ENCODE measurements at regions not wholly inside any gene's neighbourhood (a gene's known extent, or its start where the extent isn't known, plus 50 kb on each side); places are given as distances from the start of the nearest gene placed in this dataset.

DNA sequence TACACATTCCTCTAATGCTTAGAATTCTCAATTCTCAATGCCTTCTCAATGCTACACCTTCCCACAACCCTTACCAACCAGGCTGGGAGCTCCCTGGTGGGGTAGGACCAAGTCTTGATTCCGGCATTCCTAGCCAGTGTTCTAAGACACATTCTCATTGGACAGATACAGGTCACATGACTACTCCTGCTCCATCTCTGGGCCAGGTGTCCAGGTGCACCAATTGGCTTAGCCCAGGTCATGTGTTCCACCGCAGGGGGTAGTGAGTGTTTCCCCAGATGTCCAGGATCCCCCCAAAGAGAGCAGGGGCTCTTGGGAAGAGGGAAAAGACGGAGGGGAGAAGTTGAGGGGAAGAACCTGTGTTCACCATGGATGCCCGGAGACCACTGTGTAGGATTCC is 58.7 kb upstream of the MLN start:
- no peak for DNase-seq

DNA sequence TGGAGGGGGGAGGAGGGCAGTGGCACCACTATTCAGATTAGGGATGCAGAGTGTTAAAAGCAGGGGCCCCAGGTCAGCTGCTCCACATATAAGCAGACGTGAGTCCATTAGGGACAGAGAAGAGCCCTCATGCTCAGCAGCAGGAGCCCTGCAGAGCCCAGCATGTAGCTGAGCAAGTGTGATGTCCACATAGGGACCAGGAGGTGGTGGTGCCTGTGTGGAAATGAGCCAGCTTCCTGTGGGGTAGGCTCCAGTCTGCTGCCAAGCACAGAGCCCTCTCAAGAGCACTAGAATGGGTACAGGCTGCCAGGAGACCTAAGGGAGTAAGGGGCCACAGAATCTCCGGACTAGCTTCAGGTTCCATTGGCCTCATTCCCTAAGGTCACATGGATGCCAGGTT is 57.9 kb upstream of the MLN start:
- DNase-seq = no peak

DNA sequence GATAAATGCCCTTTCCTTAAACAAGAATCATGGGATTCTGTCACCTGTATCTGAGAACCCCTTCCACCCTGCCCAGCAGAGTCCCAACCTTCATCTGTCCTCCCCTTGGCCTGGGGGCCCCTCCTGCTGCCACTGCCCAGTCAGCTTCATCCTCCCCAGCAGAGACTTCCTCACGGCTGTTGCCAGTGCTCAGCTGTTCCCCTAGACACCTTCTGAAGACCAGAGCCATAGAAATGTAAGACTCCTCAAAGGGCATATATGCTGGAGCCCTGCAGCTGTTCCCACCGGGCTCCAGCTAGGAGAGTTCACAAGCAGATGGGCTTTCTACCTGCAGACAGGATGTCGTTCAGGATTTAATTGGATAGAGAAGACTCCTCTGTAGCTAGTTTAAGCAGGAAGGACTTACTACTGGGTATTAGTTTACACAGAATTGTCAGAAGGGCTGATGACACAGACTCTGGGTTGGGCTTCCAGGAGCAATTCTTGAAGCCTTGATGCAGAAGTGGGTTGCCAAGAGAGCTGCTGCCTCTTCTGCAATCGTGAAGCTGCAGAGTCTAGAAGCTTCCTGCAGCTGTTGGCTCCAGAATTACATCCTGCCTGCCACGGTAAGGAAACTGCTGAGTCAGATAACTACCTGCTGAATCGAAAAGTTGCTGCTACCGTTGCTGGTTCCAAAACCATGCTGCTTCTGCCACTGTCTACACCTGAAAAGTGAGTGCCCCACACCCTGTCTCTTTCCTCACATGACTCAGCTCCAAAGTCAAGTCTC is 57.1 kb upstream of the MLN start:
- DNase-seq = no peak

DNA sequence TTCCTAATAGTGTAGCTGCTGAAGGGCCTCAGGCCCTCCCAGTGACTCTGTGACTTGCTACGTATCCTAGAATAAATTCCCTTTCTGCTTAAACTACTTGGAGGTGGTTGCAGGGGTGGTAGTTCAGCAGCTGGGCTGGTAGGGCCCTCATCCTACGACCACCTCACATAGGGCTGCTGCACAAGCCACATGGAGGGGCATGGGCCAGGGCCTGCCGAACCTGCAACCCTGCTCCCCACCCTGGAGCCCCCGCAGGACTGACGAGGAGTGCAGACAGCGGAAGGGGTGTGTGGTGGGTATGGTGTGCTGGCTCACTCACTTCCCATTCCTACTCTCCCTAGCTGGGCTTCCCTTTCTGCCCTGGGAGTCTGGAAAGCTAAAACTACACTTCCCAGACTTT is 56.2 kb upstream of the MLN start:
- DNase-seq = no peak

DNA sequence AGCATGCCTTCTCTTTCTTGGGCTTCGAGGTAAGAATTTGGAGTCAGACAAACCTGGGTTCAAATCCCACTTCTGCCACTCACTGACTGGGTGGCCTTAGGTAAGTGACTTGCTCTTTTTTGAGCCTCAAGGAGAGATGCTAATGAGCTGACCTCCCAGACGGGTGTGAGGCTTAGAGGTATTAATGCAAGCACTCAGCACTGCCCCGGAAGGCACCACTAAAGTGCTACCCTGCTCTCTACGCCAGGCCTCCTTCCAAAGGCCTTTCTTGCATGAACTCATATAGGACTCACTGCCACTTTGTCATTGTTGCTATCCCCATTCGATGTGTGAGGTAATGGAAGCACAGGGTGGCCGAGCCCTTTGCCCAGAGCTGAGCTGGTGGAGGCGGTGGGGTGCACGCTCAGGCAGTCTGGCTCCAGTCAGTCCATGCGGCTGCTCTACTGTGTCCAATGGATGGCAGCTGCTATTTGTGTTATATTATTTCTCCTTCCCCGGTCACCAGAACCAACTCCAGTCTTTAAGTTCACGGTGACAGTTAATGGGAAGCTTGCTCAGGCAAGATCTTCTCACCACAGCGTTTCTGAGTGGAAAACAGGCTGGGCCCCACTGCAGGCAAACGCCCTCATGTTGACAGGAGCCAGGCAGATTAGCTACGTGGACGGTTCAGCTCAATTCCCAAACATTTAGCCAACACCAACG is 55.2 kb upstream of the MLN start:
- DNase-seq = no peak

DNA sequence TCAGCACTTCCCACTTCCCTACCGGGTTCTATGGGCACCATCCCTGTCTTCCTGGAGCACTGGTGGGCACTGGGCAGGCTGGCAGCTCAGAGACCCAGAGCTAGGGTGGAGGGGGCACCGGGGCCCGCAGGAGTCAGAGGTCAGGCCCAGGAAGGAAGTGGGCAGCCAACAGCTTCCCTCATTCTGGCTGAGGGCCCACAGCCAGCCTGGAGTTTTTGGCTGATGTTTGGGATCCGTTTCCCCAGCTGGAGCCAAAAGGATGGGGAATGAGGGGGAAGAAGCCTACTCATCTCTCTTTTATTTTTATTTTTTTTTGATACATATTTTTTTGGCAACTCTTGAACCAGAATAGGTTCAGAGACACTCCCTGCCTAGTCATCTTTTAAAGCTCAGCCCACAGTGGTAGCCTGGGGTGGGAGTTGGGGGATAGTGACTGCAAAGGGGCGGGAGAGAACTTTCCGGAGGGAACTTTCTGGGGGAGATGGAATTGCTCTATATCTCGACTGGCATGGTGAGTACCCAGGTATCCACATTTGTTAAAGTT is 54.2 kb upstream of the MLN start:
- DNase-seq = no peak

DNA sequence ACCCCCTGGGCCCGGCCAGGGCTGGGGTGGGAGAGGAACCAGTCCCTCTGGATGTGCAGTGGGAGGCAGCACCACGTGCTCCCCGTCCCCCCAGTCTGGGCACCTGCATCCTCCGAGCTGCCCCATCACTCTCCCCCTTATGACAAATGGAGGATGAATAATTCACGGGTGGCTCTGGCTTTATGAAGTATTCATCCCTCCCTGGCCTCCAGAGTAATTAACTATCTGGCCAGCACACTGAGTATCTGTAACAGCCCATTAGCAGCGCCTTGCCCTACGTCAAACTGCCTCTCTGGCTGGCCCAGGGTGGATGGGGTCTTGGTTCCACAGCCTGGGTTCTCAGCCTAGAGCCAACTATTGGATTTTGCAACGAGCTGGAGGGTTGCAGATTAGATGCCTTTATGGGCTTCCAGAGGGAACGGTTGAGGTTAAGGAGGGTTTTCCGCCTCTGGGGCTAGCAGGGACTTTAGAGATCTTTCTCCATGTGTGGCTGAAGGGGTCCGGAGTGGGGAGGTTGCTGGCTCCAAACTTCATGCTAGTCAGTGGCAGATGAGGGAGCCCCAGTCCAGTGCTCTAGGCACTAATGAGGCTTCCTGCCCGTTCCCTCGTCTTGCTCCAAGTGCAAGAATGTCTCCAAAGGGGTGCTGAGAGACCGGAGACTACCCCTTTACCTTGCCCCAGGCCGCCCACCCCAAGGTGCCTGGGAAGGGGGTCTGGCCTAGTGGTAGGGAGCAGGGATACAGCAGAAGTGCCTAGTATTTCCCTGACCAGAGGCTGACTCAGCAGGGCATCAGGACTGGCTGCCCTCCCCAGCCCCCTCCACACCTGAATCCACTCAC is 53.5 kb upstream of the MLN start:
- DNase-seq = peak; percentile 77

DNA sequence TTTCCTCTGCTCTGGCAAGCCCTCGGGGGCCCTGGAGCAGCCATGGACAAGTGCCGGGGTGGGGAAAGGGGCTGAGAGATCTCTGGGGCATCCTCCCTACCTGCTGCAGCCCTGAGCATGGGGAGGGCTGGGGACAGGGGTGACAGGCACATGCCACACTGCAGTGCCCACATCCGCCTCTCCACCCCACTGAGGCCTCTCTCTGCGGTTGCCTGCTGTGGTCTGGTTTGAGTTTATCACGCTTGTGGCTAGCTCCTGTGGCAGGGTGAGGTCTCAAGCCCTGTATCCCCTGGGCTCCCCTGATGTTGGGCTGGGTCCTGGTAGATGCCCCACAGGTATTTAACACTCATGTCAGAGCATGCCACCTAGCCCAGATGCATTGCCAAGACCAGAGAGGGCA is 52.9 kb upstream of the MLN start:
- DNase-seq = no peak

DNA sequence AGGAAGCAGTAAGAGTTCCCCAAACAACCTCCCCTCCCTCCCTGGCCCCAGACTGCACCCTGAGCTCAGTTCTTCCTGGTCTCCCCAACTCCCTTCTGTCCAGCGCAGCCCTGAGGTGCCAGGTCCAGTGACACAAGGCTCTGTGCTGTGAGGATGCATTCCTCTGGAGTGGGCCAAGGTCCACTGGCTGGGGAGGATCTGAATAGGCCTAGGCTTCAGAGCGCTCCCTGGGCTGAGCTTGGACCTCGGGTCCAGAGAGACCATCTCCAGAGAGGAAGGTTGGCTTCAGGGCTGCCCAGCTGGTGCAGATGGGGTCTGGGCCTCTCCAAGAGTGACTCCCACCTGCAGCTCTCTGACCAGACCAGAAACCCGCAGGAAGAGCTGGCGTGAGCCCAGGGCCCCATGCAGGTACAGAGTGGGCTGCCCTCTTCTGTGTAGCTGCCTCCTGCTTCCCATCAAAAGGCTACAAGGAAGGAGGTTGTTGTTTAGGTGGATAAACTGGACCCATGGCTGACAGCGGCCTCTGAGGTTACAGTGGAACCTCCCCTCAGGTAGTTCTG is 52.3 kb upstream of the MLN start:
- no peak for DNase-seq

DNA sequence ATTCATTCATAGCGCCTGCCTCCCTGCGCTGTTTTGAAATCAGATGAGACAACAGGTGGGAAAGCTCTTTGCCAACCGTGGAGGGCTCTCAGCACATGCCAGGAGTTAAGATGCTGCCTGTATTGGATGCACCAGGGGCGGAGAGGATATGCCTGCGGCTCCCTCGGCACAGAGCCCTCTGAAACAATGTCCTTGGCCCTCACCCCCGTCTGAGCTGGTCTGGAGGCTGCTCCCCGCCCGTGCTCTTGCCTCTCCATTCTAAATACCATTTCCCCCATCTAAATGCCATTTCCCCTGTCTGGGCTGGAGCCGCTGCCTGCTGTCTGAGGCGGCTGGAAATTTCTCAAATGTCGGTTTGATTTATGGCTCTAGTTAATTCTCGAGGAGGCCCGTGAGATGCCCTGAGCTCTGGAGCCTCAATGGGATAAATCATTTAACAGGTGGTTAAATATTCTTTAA is 50.8 kb upstream of the MLN start:
- DNase-seq = no peak

DNA sequence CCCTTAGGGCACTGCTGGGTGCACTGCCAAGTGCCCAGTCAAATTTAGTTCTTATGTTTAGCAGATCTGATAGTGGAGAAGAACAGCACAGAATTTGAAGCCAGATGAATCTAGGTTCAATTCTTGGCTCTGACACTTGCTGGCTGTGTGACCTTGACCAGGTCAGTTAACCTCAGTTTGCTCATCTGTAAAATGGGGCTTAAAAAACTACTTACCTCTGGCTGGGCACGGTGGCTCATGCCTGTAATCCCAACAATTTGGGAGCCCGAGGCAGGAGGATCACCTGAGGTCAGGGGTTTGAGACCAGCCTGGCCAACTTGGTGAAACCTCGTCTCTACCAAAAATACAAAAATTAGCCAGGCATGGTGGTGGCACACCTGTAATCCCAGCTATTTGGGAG is 49.9 kb upstream of the MLN start:
- no peak for DNase-seq

All from eye (tissue), 1 donor.